ENCODE measurements at regions not wholly inside any gene's neighbourhood (a gene's known extent, or its start where the extent isn't known, plus 50 kb on each side); places are given as distances from the start of the nearest gene placed in this dataset.

GRCh38 chr3:10583798-10584708 lies 78.7 kb upstream of the ATP2B2 start:
- DNase-seq (ENCODE audit: low spot score), result peak; percentile 15

- DNase-seq (ENCODE audit: low spot score), result no peak
Measured at GRCh38 chr3:10585945-10586344, 80.6 kb upstream of the ATP2B2 start.

- no peak for DNase-seq (ENCODE audit: low spot score)
Measured at GRCh38 chr3:10594915-10595314, 89.5 kb upstream of the ATP2B2 start.

GRCh38 chr3:10596746-10597448 lies 91.5 kb upstream of the ATP2B2 start:
- DNase-seq (ENCODE audit: low spot score), result no peak

GRCh38 chr3:10597733-10598132 lies 92.3 kb upstream of the ATP2B2 start:
- DNase-seq (ENCODE audit: low spot score), result no peak

GRCh38 chr3:10599017-10599416 lies 93.6 kb upstream of the ATP2B2 start:
- no peak for DNase-seq (ENCODE audit: low spot score)

GRCh38 chr3:10599444-10599843 lies 94.1 kb upstream of the ATP2B2 start:
- DNase-seq (ENCODE audit: low spot score), result no peak

- peak; percentile 78 for DNase-seq (ENCODE audit: low spot score)
Measured at GRCh38 chr3:10600296-10600714, 94.9 kb upstream of the ATP2B2 start.

GRCh38 chr3:10600726-10601125 lies 95.3 kb upstream of the ATP2B2 start:
- DNase-seq (ENCODE audit: low spot score), result no peak

GRCh38 chr3:10601151-10601856 lies 95.9 kb upstream of the ATP2B2 start:
- peak; percentile 46 for DNase-seq (ENCODE audit: low spot score)

- DNase-seq (ENCODE audit: low spot score), result no peak
Measured at GRCh38 chr3:10601857-10602230, 96.5 kb upstream of the ATP2B2 start.

GRCh38 chr3:10602271-10602670 lies 96.9 kb upstream of the ATP2B2 start:
- no peak for DNase-seq (ENCODE audit: low spot score)

GRCh38 chr3:10602769-10603768 lies 97.7 kb upstream of the ATP2B2 start:
- DNase-seq (ENCODE audit: low spot score), result no peak

- no peak for DNase-seq (ENCODE audit: low spot score)
Measured at GRCh38 chr3:10609134-10609533, 103.7 kb upstream of the ATP2B2 start.

- no peak for DNase-seq (ENCODE audit: low spot score)
Measured at GRCh38 chr3:10614168-10614567, 108.8 kb upstream of the ATP2B2 start.

GRCh38 chr3:10615715-10616114 lies 110.3 kb upstream of the ATP2B2 start:
- no peak for DNase-seq (ENCODE audit: low spot score)

- DNase-seq (ENCODE audit: low spot score), result no peak
Measured at GRCh38 chr3:10616321-10616720, 110.9 kb upstream of the ATP2B2 start.

GRCh38 chr3:10619989-10620832 lies 114.8 kb upstream of the ATP2B2 start:
- no peak for DNase-seq (ENCODE audit: low spot score)

GRCh38 chr3:10620833-10621082 lies 115.4 kb upstream of the ATP2B2 start:
- no peak for DNase-seq (ENCODE audit: low spot score)

GRCh38 chr3:10623578-10624275 lies 118.3 kb upstream of the ATP2B2 start:
- DNase-seq (ENCODE audit: low spot score), result no peak
